K562 (cell line): ENCODE measurements at regions not wholly inside any gene's neighbourhood (a gene's known extent, or its start where the extent isn't known, plus 50 kb on each side); places are given as distances from the start of the nearest gene placed in this dataset.

Experiments used
- ATAC-seq: fragments of 200-7000 bp; cut with Tn5 transposase; 3 replicates; pipeline ENCODE4 v1.9.1; 2020; ENCODE audit warnings: moderate library complexity
- BruUV-seq: library from RNA; stranded (reverse); fragments of 400-500 nt; replicated peaks from 2 replicates; lab custom pipeline; 2021; lab: Mats Ljungman, UMichigan
- CTCF ChIA-PET: fragments of 300-600 bp; formaldehyde crosslinking; extraction: SDS; loops from one replicate; lab custom pipeline; 2021; ENCODE audit warnings: low intra/inter-chr PET ratio; lab: Yijun Ruan, JAX
- POLR2A ChIA-PET: fragments of 300-600, 350-650 bp; sonication (Branson Sonifier 250); formaldehyde crosslinking; extraction: SDS; loops from one replicate; lab custom pipeline; 2021; ENCODE audit warnings: antibody characterized with exemption, inconsistent platforms; lab: Yijun Ruan, JAX
- DNase-seq, 4 experiments: peaks; one replicate each; pipeline versions ENCODE4 v3.0.0 to v3.0.0-alpha.2; 2011 to 2018; ENCODE audit warnings: low spot score in 3 of 4, mixed read lengths in 3 of 4; ENCODE audit errors: extremely low read depth in 1 of 4
- FAIRE-seq: peaks from 2 replicates; lab custom pipeline; 2011; peaks lifted over from hg19 to GRCh38; lab: Jason Lieb, UNC
- H2AFZ ChIP-seq: 2 replicates; pipeline ENCODE4 v1.6.0; 2011; ENCODE audit warnings: low read depth, low read length, control low read depth, inconsistent platforms
- H3K27ac ChIP-seq: fragments of 200-600 bp; 3 replicates; pipeline ENCODE4 v1.8.0; 2011; ENCODE audit warnings: low read depth, mild to moderate bottlenecking, control low read depth, inconsistent platforms, low read length, moderate library complexity, mixed read lengths; ENCODE audit errors: extremely low read depth
- H3K27me3 ChIP-seq, 2 experiments: fragments of 300-600 bp in 1 of 2; 2 replicates in 1 of 2; 3 replicates in 1 of 2; pipeline versions ENCODE4 v1.6.0 to v1.8.0; 2011; ENCODE audit warnings: inconsistent platforms in 2 of 2, low read length in 2 of 2, mild to moderate bottlenecking in 1 of 2, mixed read lengths in 1 of 2, moderate library complexity in 1 of 2; ENCODE audit not compliant: control insufficient read depth in 2 of 2, insufficient read depth in 2 of 2
- H3K36me3 ChIP-seq: fragments of 300-600 bp; 3 replicates; pipeline ENCODE4 v1.8.0; 2011; ENCODE audit warnings: mild to moderate bottlenecking, low read length, inconsistent platforms; ENCODE audit not compliant: control insufficient read depth, insufficient read depth
- H3K4me1 ChIP-seq, 2 experiments: fragments of 200-600 bp in 1 of 2; replicated peaks in 1 of 2; 2 replicates in 1 of 2; 3 replicates in 1 of 2; pipeline versions ENCODE4 v1.5.1 to v1.8.0; 2011; ENCODE audit warnings: inconsistent platforms in 2 of 2, low read length in 2 of 2, mild to moderate bottlenecking in 1 of 2, mixed read lengths in 1 of 2, moderate library complexity in 1 of 2; ENCODE audit not compliant: control insufficient read depth in 2 of 2, insufficient read depth in 2 of 2
- H3K4me2 ChIP-seq: 2 replicates; pipeline ENCODE4 v1.6.1; 2011; ENCODE audit warnings: low read length, control low read depth, inconsistent platforms, mixed read lengths; ENCODE audit not compliant: insufficient read depth
- H3K4me3 ChIP-seq: fragments of 200-600 bp; sonication (generic), shearing (Covaris generic); 2 replicates; pipeline ENCODE4 v1.5.1; 2016; ENCODE audit warnings: control low read depth, inconsistent platforms
- H3K79me2 ChIP-seq: fragments of 200-600 bp; 3 replicates; pipeline ENCODE4 v1.8.0; 2011; ENCODE audit warnings: low read length, inconsistent platforms; ENCODE audit not compliant: control insufficient read depth, insufficient read depth
- H3K9ac ChIP-seq, 2 experiments: 2 replicates each; pipeline versions ENCODE4 v1.6.0 to v1.6.1; 2011; ENCODE audit warnings: low read depth in 2 of 2, low read length in 2 of 2, control low read depth in 1 of 2, inconsistent platforms in 1 of 2, mild to moderate bottlenecking in 1 of 2, mixed read lengths in 1 of 2; ENCODE audit not compliant: insufficient read depth in 1 of 2
- H3K9me1 ChIP-seq: one replicate; pipeline ENCODE4 v1.6.0; 2011; ENCODE audit warnings: inconsistent platforms, mild to moderate bottlenecking, low read length, moderate library complexity; ENCODE audit not compliant: control insufficient read depth, insufficient read depth
- H3K9me3 ChIP-seq: replicated peaks from 2 replicates; pipeline ENCODE4 v1.5.1; 2011; ENCODE audit warnings: low read depth, low read length, inconsistent platforms; ENCODE audit not compliant: control insufficient read depth, insufficient read depth
- H4K20me1 ChIP-seq: replicated peaks from 2 replicates; pipeline ENCODE4 v1.6.1; 2011; ENCODE audit warnings: low read length, inconsistent platforms, mixed read lengths; ENCODE audit not compliant: control insufficient read depth, insufficient read depth
- CBX8 ChIP-seq: fragments of 200-600 bp; sonication (generic); IDR thresholded peaks from 2 replicates; pipeline ENCODE4 v1.6.1; 2012; ENCODE audit warnings: borderline replicate concordance, mixed run types, low read depth, mild to moderate bottlenecking, moderate library complexity, mixed read lengths, low read length, control low read depth, inconsistent platforms; ENCODE audit not compliant: poor library complexity, severe bottlenecking; ENCODE audit errors: extremely low read depth
- ETV1 ChIP-seq: fragments of 450-650 bp; conservative IDR thresholded peaks from 2 replicates; pipeline ENCODE4 v1.6.1; 2016; ENCODE audit warnings: missing genetic modification characterization, control low read depth, low read depth, missing compliant biosample characterization
- FOXK2 ChIP-seq, 2 experiments: fragments of 450-650 bp; IDR thresholded peaks in 1 of 2; conservative IDR thresholded peaks in 1 of 2; 2 replicates each; pipeline ENCODE4 v1.6.1; 2016; ENCODE audit warnings: low read depth in 2 of 2, mild to moderate bottlenecking in 1 of 2
- FUS ChIP-seq: fragments of 200-400 bp; formaldehyde crosslinking; optimal IDR thresholded peaks from 2 replicates; pipeline ENCODE3; 2017; ENCODE audit warnings: low read depth, low read length
- HDAC2 ChIP-seq: fragments of 450-650 bp; IDR thresholded peaks from 2 replicates; pipeline ENCODE4 v1.6.1; 2016; ENCODE audit warnings: mild to moderate bottlenecking
- KLF10 ChIP-seq: fragments of 250-450 bp; sonication (Bioruptor Pico); IDR thresholded peaks from 2 replicates; pipeline ENCODE4 v1.6.1; 2021; ENCODE audit warnings: matching md5 sums
- LEF1 ChIP-seq: fragments of 450-650 bp; IDR thresholded peaks from 2 replicates; pipeline ENCODE4 v1.6.1; 2016; ENCODE audit warnings: mild to moderate bottlenecking
- NR1H2 ChIP-seq: sonication (generic); formaldehyde crosslinking; IDR thresholded peaks from 2 replicates; pipeline ENCODE4 v1.4.0; 2020; ENCODE audit warnings: mild to moderate bottlenecking, missing genetic modification reagents
- PTBP1 ChIP-seq: fragments of 200-400 bp; formaldehyde crosslinking; IDR thresholded peaks from 2 replicates; pipeline ENCODE4 v1.6.1; 2017; ENCODE audit warnings: low read depth, low read length
- SMARCA5 ChIP-seq: fragments of 450-650 bp; IDR thresholded peaks from 2 replicates; pipeline ENCODE4 v1.6.1; 2016
- TCF7 ChIP-seq: sonication (generic); IDR thresholded peaks from 2 replicates; pipeline ENCODE4 v1.6.1; 2016; ENCODE audit warnings: antibody characterized with exemption, borderline replicate concordance
- ZFX ChIP-seq: sonication (generic); formaldehyde crosslinking; IDR thresholded peaks from 2 replicates; pipeline ENCODE4 v1.8.0; 2022; ENCODE audit warnings: mild to moderate bottlenecking, missing genetic modification reagents, moderate library complexity
- ZNF174 ChIP-seq: fragments of 250-450 bp; sonication (Bioruptor Pico); IDR thresholded peaks from 2 replicates; pipeline ENCODE4 v1.4.0; 2020; ENCODE audit warnings: mild to moderate bottlenecking
- WGBS: fragments of 100-300 bp; shearing (Covaris generic); methylation state at CpG from one replicate; pipeline ENCODE4 v1.1.6; 2016; ENCODE audit warnings: low coverage, mixed read lengths; ENCODE audit not compliant: insufficient coverage; ENCODE audit errors: missing lambda C conversion rate; 5-methylcytosine and 5-hydroxymethylcytosine counted together
- in situ Hi-C: fragments of 300-500 bp; cut with MboI; formaldehyde crosslinking; loops from 4 replicates; pipeline ENCODE4 v1.15.0; 2018; ENCODE audit warnings: inconsistent platforms, mixed read lengths
- intact Hi-C: fragments of 100-400 bp; cut with micrococcal nuclease; formaldehyde crosslinking; loops from 2 replicates; pipeline ENCODE4 v1.14.2; 2022
- TF ChIP-seq, protein P1 (sequence below): fragments of 250-450 bp; sonication (Bioruptor Pico); IDR thresholded peaks from 2 replicates; pipeline ENCODE4 v1.8.0; 2022; ENCODE audit warnings: moderate library complexity, mild to moderate bottlenecking, inconsistent platforms
- TF ChIP-seq, protein P2 (sequence below): fragments of 250-450 bp; sonication (Bioruptor Pico); IDR thresholded peaks from 2 replicates; pipeline ENCODE4 v1.6.1; 2021; ENCODE audit warnings: mild to moderate bottlenecking

DNA sequence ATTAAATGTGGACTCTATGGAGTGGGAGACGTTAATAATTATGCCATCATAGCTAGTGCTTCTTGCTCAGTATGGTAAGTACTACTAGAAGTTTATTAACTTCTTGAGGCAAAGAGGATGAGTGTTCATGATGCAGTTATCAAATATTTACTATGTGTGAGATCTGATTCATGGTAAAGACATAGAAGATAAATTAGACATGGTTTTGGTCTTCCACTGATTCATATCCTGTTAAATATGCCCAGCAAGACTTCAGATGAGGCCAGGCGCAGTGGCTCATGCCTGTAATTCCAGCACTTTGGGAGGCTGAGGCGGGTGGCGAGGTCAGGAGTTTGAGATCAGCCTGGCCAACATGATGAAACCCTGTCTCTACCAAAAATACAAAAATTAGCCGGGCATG lies 547.1 kb upstream of the ANKRD30A start:
- Histone ChIP-seq H3K4me3 (no peak overlapping the region), H2AFZ (no peak overlapping the region), H3K9me1 (no peaks in the 10 kb centered on the region), H4K20me1 (no peaks in the 10 kb centered on the region), H3K9me3 (no peaks in the 10 kb centered on the region), H3K27me3 (no peaks in the 10 kb centered on the region), H3K4me1 (no peaks in the 10 kb centered on the region), H3K9ac (no peak overlapping the region), H3K79me2 (no peaks in the 10 kb centered on the region), H3K27ac (no peak overlapping the region), H3K36me3 (no peaks in the 10 kb centered on the region), H3K4me2 (no peak overlapping the region)
- no TSS peak for BruUV-seq
- in situ Hi-C loops (no loop called here), intact Hi-C loops (no loop called here)
- no peak for ATAC-seq
- ChIA-PET CTCF (no interaction called here), POLR2A (no interaction called here)
- no peak for DNase-seq
- no peak for FAIRE-seq
- 5% methylated on average over 4 of the region's 5 CpGs for WGBS
- no peak for TF ChIP-seq SMARCA5
- no peak for TF ChIP-seq ZNF174 (CRISPR knock-in tag)
- no peak for TF ChIP-seq PTBP1
- no peak for TF ChIP-seq ZFX
- TF ChIP-seq, all 486 proteins: peak for 0

DNA sequence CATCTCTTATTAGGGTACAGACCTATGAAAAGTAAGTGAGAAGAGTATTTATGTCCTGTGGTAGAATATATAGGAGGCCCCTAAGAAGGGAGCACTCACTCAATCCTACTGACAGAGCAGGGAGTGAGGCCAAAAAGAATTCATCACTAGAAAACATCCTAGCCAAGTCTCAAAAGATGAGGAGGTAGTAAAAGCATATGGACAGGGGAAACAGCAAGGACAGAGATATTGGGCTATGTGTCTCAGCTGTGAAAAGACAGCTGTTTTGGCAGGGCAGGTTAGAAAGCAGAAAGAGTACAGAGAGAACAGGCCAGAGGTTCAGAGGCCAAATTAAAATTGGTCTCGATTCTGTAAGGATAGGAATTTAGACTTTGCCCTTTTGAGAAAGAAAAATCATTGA lies 548.3 kb upstream of the ANKRD30A start:
- ChIA-PET POLR2A (no interaction called here), CTCF (no interaction called here)
- FAIRE-seq = no peak
- Histone ChIP-seq H3K9me1 (no peaks in the 10 kb centered on the region), H3K4me1 (no peaks in the 10 kb centered on the region), H4K20me1 (no peaks in the 10 kb centered on the region), H3K4me3 (no peak overlapping the region), H3K27me3 (no peaks in the 10 kb centered on the region), H3K4me2 (no peak overlapping the region), H3K36me3 (no peaks in the 10 kb centered on the region), H3K9ac (no peak overlapping the region), H2AFZ (no peak overlapping the region), H3K79me2 (no peaks in the 10 kb centered on the region), H3K9me3 (no peaks in the 10 kb centered on the region), H3K27ac (no peak overlapping the region)
- intact Hi-C loops = no loop called here
- no peak for DNase-seq
- in situ Hi-C loops = no loop called here
- no TSS peak for BruUV-seq
- WGBS = 0% methylated on average over 1 of the region's 1 CpG
- no peak for ATAC-seq
- TF ChIP-seq, protein P1, sequence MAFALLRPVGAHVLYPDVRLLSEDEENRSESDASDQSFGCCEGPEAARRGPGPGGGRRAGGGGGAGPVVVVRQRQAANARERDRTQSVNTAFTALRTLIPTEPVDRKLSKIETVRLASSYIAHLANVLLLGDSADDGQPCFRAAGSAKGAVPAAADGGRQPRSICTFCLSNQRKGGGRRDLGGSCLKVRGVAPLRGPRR (CRISPR knock-in tag) = no peak
- TF ChIP-seq FOXK2 (conservative IDR thresholded peaks at IDR 0.05 in 1 of 2, IDR thresholded peaks at IDR 0.05 in 1 of 2; ENCODE audit: low read depth in 2 of 2) (no peak), LEF1 (no peak), KLF10 (CRISPR knock-in tag) (no peak), HDAC2 (no peak), CBX8 (no peak), ETV1 (tag) (no peak), FUS (no peak), NR1H2 (CRISPR knock-in tag) (no peak), TCF7 (no peak)
- TF ChIP-seq, protein P2, sequence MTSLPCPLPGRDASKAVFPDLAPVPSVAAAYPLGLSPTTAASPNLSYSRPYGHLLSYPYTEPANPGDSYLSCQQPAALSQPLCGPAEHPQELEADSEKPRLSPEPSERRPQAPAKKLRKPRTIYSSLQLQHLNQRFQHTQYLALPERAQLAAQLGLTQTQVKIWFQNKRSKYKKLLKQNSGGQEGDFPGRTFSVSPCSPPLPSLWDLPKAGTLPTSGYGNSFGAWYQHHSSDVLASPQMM = no peak
